K562 (cell line): ENCODE measurements at regions not wholly inside any gene's neighbourhood (a gene's known extent, or its start where the extent isn't known, plus 50 kb on each side); places are given as distances from the start of the nearest gene placed in this dataset.

Experiments
- ATAC-seq: fragments of 200-7000 bp; cut with Tn5 transposase; 3 replicates; pipeline ENCODE4 v1.9.1; 2020; ENCODE audit warnings: moderate library complexity
- BruUV-seq: library from RNA; stranded (reverse); fragments of 400-500 nt; replicated peaks from 2 replicates; lab custom pipeline; 2021; lab: Mats Ljungman, UMichigan
- CTCF ChIA-PET: fragments of 300-600 bp; formaldehyde crosslinking; extraction: SDS; loops from one replicate; lab custom pipeline; 2021; ENCODE audit warnings: low intra/inter-chr PET ratio; lab: Yijun Ruan, JAX
- POLR2A ChIA-PET: fragments of 300-600, 350-650 bp; sonication (Branson Sonifier 250); formaldehyde crosslinking; extraction: SDS; loops from one replicate; lab custom pipeline; 2021; ENCODE audit warnings: antibody characterized with exemption, inconsistent platforms; lab: Yijun Ruan, JAX
- DNase-seq, 4 experiments: peaks; one replicate each; pipeline versions ENCODE4 v3.0.0 to v3.0.0-alpha.2; 2011 to 2018; ENCODE audit warnings: low spot score in 3 of 4, mixed read lengths in 3 of 4; ENCODE audit errors: extremely low read depth in 1 of 4
- FAIRE-seq: peaks from 2 replicates; lab custom pipeline; 2011; peaks lifted over from hg19 to GRCh38; lab: Jason Lieb, UNC
- H2AFZ ChIP-seq: 2 replicates; pipeline ENCODE4 v1.6.0; 2011; ENCODE audit warnings: low read depth, low read length, control low read depth, inconsistent platforms
- H3K27ac ChIP-seq: fragments of 200-600 bp; 3 replicates; pipeline ENCODE4 v1.8.0; 2011; ENCODE audit warnings: low read depth, mild to moderate bottlenecking, control low read depth, inconsistent platforms, low read length, moderate library complexity, mixed read lengths; ENCODE audit errors: extremely low read depth
- H3K27me3 ChIP-seq, 2 experiments: fragments of 300-600 bp in 1 of 2; 2 replicates in 1 of 2; 3 replicates in 1 of 2; pipeline versions ENCODE4 v1.6.0 to v1.8.0; 2011; ENCODE audit warnings: inconsistent platforms in 2 of 2, low read length in 2 of 2, mild to moderate bottlenecking in 1 of 2, mixed read lengths in 1 of 2, moderate library complexity in 1 of 2; ENCODE audit not compliant: control insufficient read depth in 2 of 2, insufficient read depth in 2 of 2
- H3K36me3 ChIP-seq: fragments of 300-600 bp; 3 replicates; pipeline ENCODE4 v1.8.0; 2011; ENCODE audit warnings: mild to moderate bottlenecking, low read length, inconsistent platforms; ENCODE audit not compliant: control insufficient read depth, insufficient read depth
- H3K4me1 ChIP-seq, 2 experiments: fragments of 200-600 bp in 1 of 2; replicated peaks in 1 of 2; 2 replicates in 1 of 2; 3 replicates in 1 of 2; pipeline versions ENCODE4 v1.5.1 to v1.8.0; 2011; ENCODE audit warnings: inconsistent platforms in 2 of 2, low read length in 2 of 2, mild to moderate bottlenecking in 1 of 2, mixed read lengths in 1 of 2, moderate library complexity in 1 of 2; ENCODE audit not compliant: control insufficient read depth in 2 of 2, insufficient read depth in 2 of 2
- H3K4me2 ChIP-seq: 2 replicates; pipeline ENCODE4 v1.6.1; 2011; ENCODE audit warnings: low read length, control low read depth, inconsistent platforms, mixed read lengths; ENCODE audit not compliant: insufficient read depth
- H3K4me3 ChIP-seq: fragments of 200-600 bp; sonication (generic), shearing (Covaris generic); 2 replicates; pipeline ENCODE4 v1.5.1; 2016; ENCODE audit warnings: control low read depth, inconsistent platforms
- H3K79me2 ChIP-seq: fragments of 200-600 bp; 3 replicates; pipeline ENCODE4 v1.8.0; 2011; ENCODE audit warnings: low read length, inconsistent platforms; ENCODE audit not compliant: control insufficient read depth, insufficient read depth
- H3K9ac ChIP-seq, 2 experiments: 2 replicates each; pipeline versions ENCODE4 v1.6.0 to v1.6.1; 2011; ENCODE audit warnings: low read depth in 2 of 2, low read length in 2 of 2, control low read depth in 1 of 2, inconsistent platforms in 1 of 2, mild to moderate bottlenecking in 1 of 2, mixed read lengths in 1 of 2; ENCODE audit not compliant: insufficient read depth in 1 of 2
- H3K9me1 ChIP-seq: one replicate; pipeline ENCODE4 v1.6.0; 2011; ENCODE audit warnings: inconsistent platforms, mild to moderate bottlenecking, low read length, moderate library complexity; ENCODE audit not compliant: control insufficient read depth, insufficient read depth
- H3K9me3 ChIP-seq: replicated peaks from 2 replicates; pipeline ENCODE4 v1.5.1; 2011; ENCODE audit warnings: low read depth, low read length, inconsistent platforms; ENCODE audit not compliant: control insufficient read depth, insufficient read depth
- H4K20me1 ChIP-seq: replicated peaks from 2 replicates; pipeline ENCODE4 v1.6.1; 2011; ENCODE audit warnings: low read length, inconsistent platforms, mixed read lengths; ENCODE audit not compliant: control insufficient read depth, insufficient read depth
- CHCHD3 ChIP-seq: fragments of 250-450 bp; sonication (Bioruptor Pico); IDR thresholded peaks from 2 replicates; pipeline ENCODE4 v2.1.2; 2022; ENCODE audit warnings: mild to moderate bottlenecking
- COPS2 ChIP-seq: fragments of 450-650 bp; conservative IDR thresholded peaks from 2 replicates; pipeline ENCODE4 v1.6.1; 2016; ENCODE audit warnings: mild to moderate bottlenecking, moderate library complexity
- HLTF ChIP-seq: fragments of 450-650 bp; IDR thresholded peaks from 2 replicates; pipeline ENCODE4 v1.6.1; 2016
- HNRNPK ChIP-seq: fragments of 200-400 bp; formaldehyde crosslinking; IDR thresholded peaks from one replicate; pipeline ENCODE4 v1.6.1; 2018; ENCODE audit warnings: mild to moderate bottlenecking, low read depth, low read length; ENCODE audit not compliant: poor library complexity, severe bottlenecking
- MAFG ChIP-seq: fragments of 450-650 bp; conservative IDR thresholded peaks from 2 replicates; pipeline ENCODE4 v1.6.1; 2016; ENCODE audit warnings: missing genetic modification characterization, missing compliant biosample characterization
- MAFK ChIP-seq: IDR thresholded peaks from 2 replicates; pipeline ENCODE4 v1.6.1; 2011; ENCODE audit warnings: low read length, improper control_type of control experiment
- ZBTB26 ChIP-seq: fragments of 450-650 bp; formaldehyde crosslinking; IDR thresholded peaks from 2 replicates; pipeline ENCODE4 v1.4.0; 2022; ENCODE audit warnings: missing genetic modification characterization
- ZNF165 ChIP-seq: fragments of 250-450 bp; sonication (Bioruptor Pico); IDR thresholded peaks from 2 replicates; pipeline ENCODE4 v1.4.0; 2020; ENCODE audit warnings: borderline replicate concordance
- ZNF76 ChIP-seq: fragments of 250-450 bp; sonication (Bioruptor Pico); IDR thresholded peaks from 2 replicates; pipeline ENCODE4 v1.4.0; 2020; ENCODE audit warnings: mild to moderate bottlenecking, moderate library complexity, borderline replicate concordance
- WGBS: fragments of 100-300 bp; shearing (Covaris generic); methylation state at CpG from one replicate; pipeline ENCODE4 v1.1.6; 2016; ENCODE audit warnings: low coverage, mixed read lengths; ENCODE audit not compliant: insufficient coverage; ENCODE audit errors: missing lambda C conversion rate; 5-methylcytosine and 5-hydroxymethylcytosine counted together
- in situ Hi-C: fragments of 300-500 bp; cut with MboI; formaldehyde crosslinking; loops from 4 replicates; pipeline ENCODE4 v1.15.0; 2018; ENCODE audit warnings: inconsistent platforms, mixed read lengths
- intact Hi-C: fragments of 100-400 bp; cut with micrococcal nuclease; formaldehyde crosslinking; loops from 2 replicates; pipeline ENCODE4 v1.14.2; 2022
- TF ChIP-seq, protein P1 (sequence below): fragments of 450-650 bp; IDR thresholded peaks from 2 replicates; pipeline ENCODE4 v1.6.1; 2016; ENCODE audit warnings: mild to moderate bottlenecking, moderate library complexity

DNA sequence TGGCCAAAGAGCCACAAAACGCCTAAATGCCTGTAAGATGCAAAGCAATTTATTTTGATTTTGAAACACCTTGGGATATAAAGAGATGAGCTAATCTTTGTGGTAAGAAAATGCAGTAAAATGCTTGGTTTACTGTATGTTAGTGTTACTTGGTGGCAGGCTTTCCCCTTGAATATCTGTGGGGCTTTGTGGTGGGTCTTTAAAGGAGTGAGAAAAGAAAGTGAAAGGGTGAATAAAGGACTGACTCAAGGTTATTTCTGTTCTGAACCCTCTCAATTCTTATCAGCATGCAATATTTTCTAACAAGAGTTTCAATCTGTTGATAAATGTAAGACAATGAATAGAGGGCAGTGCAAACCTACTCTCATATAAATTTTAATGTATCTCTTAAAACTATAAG is 1555.9 kb upstream of the RAG2 start:
- BruUV-seq, result no TSS peak
- Histone ChIP-seq H3K9me3 (no peaks in the 10 kb centered on the region), H3K79me2 (no peaks in the 10 kb centered on the region), H3K27ac (no peak overlapping the region), H3K9ac (no peak overlapping the region), H3K4me2 (no peak overlapping the region), H3K9me1 (no peaks in the 10 kb centered on the region), H3K4me1 (no peaks in the 10 kb centered on the region; a peak in 1 of 5 replicates), H3K4me3 (no peak overlapping the region), H4K20me1 (no peaks in the 10 kb centered on the region), H2AFZ (no peak overlapping the region), H3K36me3 (no peaks in the 10 kb centered on the region), H3K27me3 (no peaks in the 10 kb centered on the region)
- POLR2A ChIA-PET, result no interaction called here
- DNase-seq, result no peak
- in situ Hi-C loops (no loop called here), intact Hi-C loops (no loop called here)
- CTCF ChIA-PET, result no interaction called here
- WGBS, result 7% methylated on average over 1 of the region's 1 CpG
- FAIRE-seq, result no peak
- TF ChIP-seq ZBTB26 (CRISPR knock-in tag) (no peak), HNRNPK (no peak), COPS2 (no peak), MAFK (no peak), CHCHD3 (CRISPR knock-in tag) (no peak), MAFG (tag) (no peak), HLTF (no peak), ZNF165 (CRISPR knock-in tag) (no peak), ZNF76 (CRISPR knock-in tag) (no peak)
- TF ChIP-seq, protein P1, sequence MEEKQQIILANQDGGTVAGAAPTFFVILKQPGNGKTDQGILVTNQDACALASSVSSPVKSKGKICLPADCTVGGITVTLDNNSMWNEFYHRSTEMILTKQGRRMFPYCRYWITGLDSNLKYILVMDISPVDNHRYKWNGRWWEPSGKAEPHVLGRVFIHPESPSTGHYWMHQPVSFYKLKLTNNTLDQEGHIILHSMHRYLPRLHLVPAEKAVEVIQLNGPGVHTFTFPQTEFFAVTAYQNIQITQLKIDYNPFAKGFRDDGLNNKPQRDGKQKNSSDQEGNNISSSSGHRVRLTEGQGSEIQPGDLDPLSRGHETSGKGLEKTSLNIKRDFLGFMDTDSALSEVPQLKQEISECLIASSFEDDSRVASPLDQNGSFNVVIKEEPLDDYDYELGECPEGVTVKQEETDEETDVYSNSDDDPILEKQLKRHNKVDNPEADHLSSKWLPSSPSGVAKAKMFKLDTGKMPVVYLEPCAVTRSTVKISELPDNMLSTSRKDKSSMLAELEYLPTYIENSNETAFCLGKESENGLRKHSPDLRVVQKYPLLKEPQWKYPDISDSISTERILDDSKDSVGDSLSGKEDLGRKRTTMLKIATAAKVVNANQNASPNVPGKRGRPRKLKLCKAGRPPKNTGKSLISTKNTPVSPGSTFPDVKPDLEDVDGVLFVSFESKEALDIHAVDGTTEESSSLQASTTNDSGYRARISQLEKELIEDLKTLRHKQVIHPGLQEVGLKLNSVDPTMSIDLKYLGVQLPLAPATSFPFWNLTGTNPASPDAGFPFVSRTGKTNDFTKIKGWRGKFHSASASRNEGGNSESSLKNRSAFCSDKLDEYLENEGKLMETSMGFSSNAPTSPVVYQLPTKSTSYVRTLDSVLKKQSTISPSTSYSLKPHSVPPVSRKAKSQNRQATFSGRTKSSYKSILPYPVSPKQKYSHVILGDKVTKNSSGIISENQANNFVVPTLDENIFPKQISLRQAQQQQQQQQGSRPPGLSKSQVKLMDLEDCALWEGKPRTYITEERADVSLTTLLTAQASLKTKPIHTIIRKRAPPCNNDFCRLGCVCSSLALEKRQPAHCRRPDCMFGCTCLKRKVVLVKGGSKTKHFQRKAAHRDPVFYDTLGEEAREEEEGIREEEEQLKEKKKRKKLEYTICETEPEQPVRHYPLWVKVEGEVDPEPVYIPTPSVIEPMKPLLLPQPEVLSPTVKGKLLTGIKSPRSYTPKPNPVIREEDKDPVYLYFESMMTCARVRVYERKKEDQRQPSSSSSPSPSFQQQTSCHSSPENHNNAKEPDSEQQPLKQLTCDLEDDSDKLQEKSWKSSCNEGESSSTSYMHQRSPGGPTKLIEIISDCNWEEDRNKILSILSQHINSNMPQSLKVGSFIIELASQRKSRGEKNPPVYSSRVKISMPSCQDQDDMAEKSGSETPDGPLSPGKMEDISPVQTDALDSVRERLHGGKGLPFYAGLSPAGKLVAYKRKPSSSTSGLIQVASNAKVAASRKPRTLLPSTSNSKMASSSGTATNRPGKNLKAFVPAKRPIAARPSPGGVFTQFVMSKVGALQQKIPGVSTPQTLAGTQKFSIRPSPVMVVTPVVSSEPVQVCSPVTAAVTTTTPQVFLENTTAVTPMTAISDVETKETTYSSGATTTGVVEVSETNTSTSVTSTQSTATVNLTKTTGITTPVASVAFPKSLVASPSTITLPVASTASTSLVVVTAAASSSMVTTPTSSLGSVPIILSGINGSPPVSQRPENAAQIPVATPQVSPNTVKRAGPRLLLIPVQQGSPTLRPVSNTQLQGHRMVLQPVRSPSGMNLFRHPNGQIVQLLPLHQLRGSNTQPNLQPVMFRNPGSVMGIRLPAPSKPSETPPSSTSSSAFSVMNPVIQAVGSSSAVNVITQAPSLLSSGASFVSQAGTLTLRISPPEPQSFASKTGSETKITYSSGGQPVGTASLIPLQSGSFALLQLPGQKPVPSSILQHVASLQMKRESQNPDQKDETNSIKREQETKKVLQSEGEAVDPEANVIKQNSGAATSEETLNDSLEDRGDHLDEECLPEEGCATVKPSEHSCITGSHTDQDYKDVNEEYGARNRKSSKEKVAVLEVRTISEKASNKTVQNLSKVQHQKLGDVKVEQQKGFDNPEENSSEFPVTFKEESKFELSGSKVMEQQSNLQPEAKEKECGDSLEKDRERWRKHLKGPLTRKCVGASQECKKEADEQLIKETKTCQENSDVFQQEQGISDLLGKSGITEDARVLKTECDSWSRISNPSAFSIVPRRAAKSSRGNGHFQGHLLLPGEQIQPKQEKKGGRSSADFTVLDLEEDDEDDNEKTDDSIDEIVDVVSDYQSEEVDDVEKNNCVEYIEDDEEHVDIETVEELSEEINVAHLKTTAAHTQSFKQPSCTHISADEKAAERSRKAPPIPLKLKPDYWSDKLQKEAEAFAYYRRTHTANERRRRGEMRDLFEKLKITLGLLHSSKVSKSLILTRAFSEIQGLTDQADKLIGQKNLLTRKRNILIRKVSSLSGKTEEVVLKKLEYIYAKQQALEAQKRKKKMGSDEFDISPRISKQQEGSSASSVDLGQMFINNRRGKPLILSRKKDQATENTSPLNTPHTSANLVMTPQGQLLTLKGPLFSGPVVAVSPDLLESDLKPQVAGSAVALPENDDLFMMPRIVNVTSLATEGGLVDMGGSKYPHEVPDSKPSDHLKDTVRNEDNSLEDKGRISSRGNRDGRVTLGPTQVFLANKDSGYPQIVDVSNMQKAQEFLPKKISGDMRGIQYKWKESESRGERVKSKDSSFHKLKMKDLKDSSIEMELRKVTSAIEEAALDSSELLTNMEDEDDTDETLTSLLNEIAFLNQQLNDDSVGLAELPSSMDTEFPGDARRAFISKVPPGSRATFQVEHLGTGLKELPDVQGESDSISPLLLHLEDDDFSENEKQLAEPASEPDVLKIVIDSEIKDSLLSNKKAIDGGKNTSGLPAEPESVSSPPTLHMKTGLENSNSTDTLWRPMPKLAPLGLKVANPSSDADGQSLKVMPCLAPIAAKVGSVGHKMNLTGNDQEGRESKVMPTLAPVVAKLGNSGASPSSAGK, result no peak
- no peak for ATAC-seq
